ENCODE measurements at regions not wholly inside any gene's neighbourhood (a gene's known extent, or its start where the extent isn't known, plus 50 kb on each side); places are given as distances from the start of the nearest gene placed in this dataset.
A peak's percentile ranks its signal among the peaks of the same experiment; 100 is the strongest.

DNA sequence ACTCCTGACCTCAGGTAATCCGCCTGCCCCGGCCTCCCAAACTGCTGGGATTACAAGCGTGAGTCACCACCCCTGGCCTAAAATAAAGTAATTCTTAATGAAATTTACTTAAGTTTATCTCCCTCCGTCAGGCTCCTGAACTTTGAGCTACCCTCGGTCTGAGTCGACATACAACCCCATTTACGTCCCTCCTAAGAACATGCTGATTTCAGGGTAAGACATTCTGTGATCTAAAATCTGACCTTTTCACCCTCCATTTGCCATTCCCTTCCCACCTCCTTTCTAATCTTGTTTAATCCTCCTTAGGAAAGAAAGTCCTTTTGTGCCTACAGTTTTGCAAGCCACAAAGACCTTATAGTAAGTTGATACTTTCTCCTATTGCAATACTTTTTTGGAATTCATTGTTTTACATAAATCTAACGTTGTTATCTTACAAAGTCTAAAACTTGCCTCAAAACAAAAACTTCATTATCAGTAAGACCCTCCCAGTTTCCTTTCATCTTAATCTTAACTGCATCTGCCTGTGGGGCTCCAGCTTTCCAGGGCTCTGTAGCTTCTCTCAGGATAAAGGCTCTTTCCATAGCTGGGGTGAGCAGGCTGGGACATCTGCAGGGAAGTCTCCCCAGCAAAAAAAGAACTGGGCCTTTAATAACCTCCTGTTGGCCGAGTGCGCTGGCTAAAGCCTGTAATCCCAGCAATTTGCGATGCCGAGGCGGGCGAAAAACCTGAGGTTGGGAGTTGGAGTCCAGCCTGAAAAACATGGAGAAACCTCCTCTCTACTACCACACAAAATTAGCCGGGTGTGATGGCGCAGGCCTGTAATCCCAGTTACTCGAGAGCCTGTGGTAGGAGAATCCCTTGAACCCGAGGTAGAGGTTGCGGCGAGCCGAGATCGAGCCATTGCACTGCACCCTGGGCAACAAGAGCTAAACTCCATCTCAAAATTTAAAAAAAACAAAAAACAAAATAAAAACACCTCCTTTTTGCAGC, 143.1 kb downstream of the ZNF737 start:
- Histone ChIP-seq H3K9me3 (no peaks in the 10 kb centered on the region), H3K27me3 (no peaks in the 10 kb centered on the region), H3K36me3 (ENCODE audit: low read depth, missing control alignments) (no peaks in the 10 kb centered on the region), H3K4me1 (peaks cover 9% of the 10 kb centered on the region), H3K4me3 (peak overlapping the region; percentile 64 to 79), H3K27ac (peak overlapping the region; percentile 91 to 94)
- 43 to 50% methylated on average over 22 of the region's 22 CpGs for WGBS, 2 donors
- intact Hi-C loops (cut with DNase I; ENCODE audit: low total_unique reads), result no loop called here
- TF ChIP-seq CTCF (IDR thresholded peaks at IDR 0.05) (no peak), POLR2A (IDR thresholded peaks at IDR 0.05) (no peak)
- peak; percentile 27 for DNase-seq

GRCh38 chr19:20416661-20417060, 148.9 kb downstream of the ZNF737 start:
- H3K4me1 ChIP-seq, result no peaks in the 10 kb centered on the region
- H3K4me3 ChIP-seq, result no peak overlapping the region
- intact Hi-C loops (cut with DNase I; ENCODE audit: low total_unique reads), result no loop called here
- no peaks in the 10 kb centered on the region for H3K27me3 ChIP-seq
- H3K9me3 ChIP-seq, result no peaks in the 10 kb centered on the region
- no peak overlapping the region for H3K27ac ChIP-seq
- TF ChIP-seq POLR2A (IDR thresholded peaks at IDR 0.05) (no peak), CTCF (IDR thresholded peaks at IDR 0.05) (no peak)
- no peak for DNase-seq
- no peaks in the 10 kb centered on the region for H3K36me3 ChIP-seq (ENCODE audit: low read depth, missing control alignments)
- 76 to 89% methylated on average over 1 of the region's 1 CpG for WGBS, 2 donors

GRCh38 chr19:20414120-20414519, 151.5 kb downstream of the ZNF737 start:
- TF ChIP-seq CTCF (IDR thresholded peaks at IDR 0.05) (no peak), POLR2A (IDR thresholded peaks at IDR 0.05) (no peak)
- no peak for DNase-seq
- H3K36me3 ChIP-seq (ENCODE audit: low read depth, missing control alignments), result no peaks in the 10 kb centered on the region
- 85 to 100% methylated on average over 2 of the region's 2 CpGs for WGBS, 2 donors
- intact Hi-C loops (cut with DNase I; ENCODE audit: low total_unique reads), result no loop called here
- H3K9me3 ChIP-seq, result no peaks in the 10 kb centered on the region
- H3K4me3 ChIP-seq, result no peak overlapping the region
- no peak overlapping the region for H3K27ac ChIP-seq
- no peaks in the 10 kb centered on the region for H3K4me1 ChIP-seq
- H3K27me3 ChIP-seq, result no peaks in the 10 kb centered on the region

DNA sequence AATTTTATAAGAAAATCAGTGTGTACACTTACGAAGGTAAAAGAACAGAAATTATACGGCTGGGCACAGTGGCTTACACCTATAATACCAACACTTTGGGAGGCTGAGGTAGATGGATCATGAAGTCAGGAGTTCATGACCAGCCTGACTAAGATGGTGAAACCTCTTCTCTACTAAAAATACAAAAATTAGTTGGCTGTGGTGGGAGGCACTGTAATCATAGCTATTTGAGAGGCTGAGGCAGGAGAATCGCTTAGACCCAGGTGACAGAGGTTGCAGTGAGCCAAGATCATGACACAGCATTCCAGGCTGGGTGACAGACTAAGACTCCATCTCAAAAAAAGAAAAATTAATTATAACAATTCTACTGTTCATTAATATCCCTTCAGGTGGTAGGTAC, 151.9 kb downstream of the ZNF737 start:
- Histone ChIP-seq H3K4me3 (no peak overlapping the region), H3K9me3 (no peaks in the 10 kb centered on the region), H3K4me1 (no peaks in the 10 kb centered on the region), H3K27me3 (no peaks in the 10 kb centered on the region), H3K36me3 (ENCODE audit: low read depth, missing control alignments) (no peaks in the 10 kb centered on the region), H3K27ac (no peak overlapping the region)
- WGBS, 2 donors, result 93 to 95% methylated on average over 3 of the region's 3 CpGs
- no peak for DNase-seq
- TF ChIP-seq POLR2A (IDR thresholded peaks at IDR 0.05) (no peak), CTCF (IDR thresholded peaks at IDR 0.05) (no peak)
- intact Hi-C loops (cut with DNase I; ENCODE audit: low total_unique reads), result no loop called here

DNA sequence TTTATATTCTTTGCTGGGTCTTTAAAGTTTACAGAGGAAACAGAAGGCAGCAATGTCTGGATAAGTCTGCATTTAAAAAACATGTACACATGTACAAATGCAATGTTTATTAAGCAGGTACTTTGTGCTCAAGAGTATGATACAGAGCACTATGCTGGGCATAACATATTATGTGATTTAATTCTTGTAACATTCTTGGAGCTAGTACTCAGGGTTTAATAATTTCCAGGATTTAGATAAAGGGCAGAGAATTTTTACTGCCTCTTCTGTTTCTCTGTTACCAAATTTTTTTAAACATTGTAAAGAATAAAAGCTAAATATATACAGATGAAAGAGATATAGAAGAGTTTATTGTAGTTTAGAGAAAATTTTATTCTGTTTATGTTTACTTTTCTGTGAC, 152.7 kb downstream of the ZNF737 start:
- DNase-seq, result no peak
- TF ChIP-seq POLR2A (IDR thresholded peaks at IDR 0.05) (no peak), CTCF (IDR thresholded peaks at IDR 0.05) (no peak)
- H3K4me3 ChIP-seq, result no peak overlapping the region
- intact Hi-C loops (cut with DNase I; ENCODE audit: low total_unique reads), result no loop called here
- H3K27me3 ChIP-seq, result no peaks in the 10 kb centered on the region
- no peaks in the 10 kb centered on the region for H3K9me3 ChIP-seq
- H3K27ac ChIP-seq, result no peak overlapping the region
- H3K4me1 ChIP-seq, result no peaks in the 10 kb centered on the region
- no peaks in the 10 kb centered on the region for H3K36me3 ChIP-seq (ENCODE audit: low read depth, missing control alignments)
